ENCODE measurements at regions not wholly inside any gene's neighbourhood (a gene's known extent, or its start where the extent isn't known, plus 50 kb on each side); places are given as distances from the start of the nearest gene placed in this dataset.

GRCh38 chr2:79453918-79454317 lies 58.9 kb upstream of the CTNNA2 start:
- DNase-seq, result no peak

DNA sequence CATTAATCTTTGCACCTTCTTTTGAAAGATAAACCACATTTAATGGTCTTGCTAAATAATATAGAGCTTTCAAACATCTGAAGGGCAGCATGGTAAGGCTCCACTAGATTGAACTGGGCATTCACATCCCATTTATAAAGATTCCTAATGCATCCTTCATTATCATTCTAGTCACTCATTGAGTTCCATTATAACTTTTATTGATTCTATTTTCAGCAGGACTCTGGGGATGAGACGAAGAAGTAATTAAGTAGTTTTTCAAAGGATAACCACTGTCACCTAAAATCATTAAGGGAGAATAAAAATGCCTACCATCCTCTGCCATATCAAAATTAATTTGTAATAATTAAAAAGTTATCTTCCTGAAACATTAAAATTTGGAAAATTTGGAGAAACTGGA lies 60.2 kb upstream of the CTNNA2 start:
- no peak for DNase-seq

DNA sequence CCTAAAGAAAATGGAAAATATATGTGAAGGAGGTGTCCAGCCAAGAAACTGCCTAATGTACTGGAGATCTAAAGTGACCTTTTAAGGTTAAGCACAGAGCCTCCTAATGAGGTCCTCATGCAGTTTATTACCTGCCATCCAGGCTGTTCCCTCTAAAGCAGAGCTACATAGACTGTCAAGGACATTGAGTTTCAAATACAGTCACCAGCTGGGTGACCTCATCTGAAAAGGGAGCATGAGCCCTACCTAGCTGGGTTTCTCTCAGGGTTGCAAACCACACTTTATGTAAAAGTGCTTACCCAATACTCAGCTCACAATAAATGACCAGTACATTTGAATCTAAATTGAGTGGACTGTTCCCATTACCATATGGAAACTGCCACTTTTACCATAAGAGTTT lies 65.4 kb upstream of the CTNNA2 start:
- DNase-seq, result no peak

DNA sequence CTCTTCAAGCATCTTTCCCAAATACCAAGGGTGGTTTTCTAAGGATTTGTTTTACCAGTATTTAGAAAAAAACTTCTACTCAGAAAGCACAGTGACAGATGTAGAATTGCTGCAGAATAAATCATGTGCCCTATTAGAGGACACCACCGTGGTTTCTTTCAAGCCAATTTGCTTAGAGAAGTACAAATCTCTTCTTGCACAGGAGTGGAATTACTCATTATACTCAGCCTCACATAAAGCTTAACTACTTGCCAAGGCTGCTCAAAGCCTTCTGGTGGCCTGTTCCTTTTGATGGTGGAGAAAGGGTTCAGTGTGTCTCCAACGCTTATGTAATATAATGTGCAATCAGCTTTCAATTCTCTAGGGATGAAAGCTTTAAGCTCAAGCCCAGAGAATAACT lies 66.5 kb upstream of the CTNNA2 start:
- no peak for DNase-seq

- no peak for DNase-seq
These were observed 75.2 kb upstream of the CTNNA2 start for GRCh38 chr2:79437433-79438267.

- no peak for DNase-seq
These were observed 78.5 kb upstream of the CTNNA2 start for GRCh38 chr2:79434362-79434761.

- DNase-seq, result no peak
These were observed 80.1 kb upstream of the CTNNA2 start for GRCh38 chr2:79432731-79433146.

DNA sequence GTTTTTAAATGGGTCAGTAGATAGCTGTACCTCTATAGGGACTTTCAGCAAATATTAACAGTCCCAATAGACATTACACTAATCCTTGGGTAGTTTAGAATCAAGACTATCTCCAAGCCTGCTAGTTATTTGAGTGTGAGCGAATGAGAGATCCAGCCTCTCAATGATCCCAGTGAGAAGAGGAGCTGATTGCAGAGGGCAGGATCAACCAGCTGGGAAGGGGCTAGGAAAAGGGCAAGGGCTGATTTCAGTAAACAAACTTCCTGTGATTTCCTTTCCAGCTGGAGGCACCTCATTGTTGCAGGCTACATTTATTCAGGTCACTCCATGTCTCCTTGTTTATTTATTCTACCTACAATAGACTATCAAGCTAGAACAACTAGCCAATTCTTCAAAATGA lies 84.1 kb upstream of the CTNNA2 start:
- no peak for DNase-seq

DNA sequence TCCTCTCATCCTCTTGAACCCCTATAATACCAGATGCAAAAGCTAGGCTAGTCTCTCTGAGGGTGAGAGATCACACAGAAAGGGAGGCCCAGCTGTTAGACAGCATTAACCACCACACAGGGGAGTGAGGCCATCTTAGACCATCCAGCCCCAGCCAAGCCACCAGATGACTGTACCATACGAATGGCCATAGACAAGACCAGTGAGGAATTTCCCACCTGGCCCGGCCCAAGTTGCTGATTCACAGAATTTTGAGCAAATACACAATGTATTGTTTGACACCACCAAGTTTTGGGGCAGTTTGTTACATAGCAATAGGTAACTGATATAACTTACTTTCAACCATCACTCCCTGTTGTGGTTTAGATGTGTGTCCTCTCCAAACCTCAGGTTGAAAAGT lies 98.2 kb upstream of the CTNNA2 start:
- DNase-seq, result no peak

DNA sequence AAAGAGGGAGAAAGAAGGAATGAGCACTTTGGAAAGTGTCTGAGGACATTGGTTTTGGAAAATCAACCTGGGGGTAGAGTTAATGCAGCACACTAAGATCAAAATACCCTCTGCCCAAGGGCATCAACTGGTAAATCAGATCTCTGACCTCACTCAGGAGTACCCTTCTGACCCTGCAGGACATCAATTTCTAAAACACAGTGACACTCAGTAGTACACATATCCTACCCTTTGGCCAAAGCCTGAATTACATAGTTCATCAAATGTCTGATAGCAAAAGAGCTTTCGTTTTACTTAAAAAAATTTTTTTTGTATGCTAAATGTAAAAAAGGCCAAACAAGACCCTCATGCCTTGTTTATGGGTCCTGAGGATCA lies 118.4 kb upstream of the CTNNA2 start:
- no peak for DNase-seq

DNA sequence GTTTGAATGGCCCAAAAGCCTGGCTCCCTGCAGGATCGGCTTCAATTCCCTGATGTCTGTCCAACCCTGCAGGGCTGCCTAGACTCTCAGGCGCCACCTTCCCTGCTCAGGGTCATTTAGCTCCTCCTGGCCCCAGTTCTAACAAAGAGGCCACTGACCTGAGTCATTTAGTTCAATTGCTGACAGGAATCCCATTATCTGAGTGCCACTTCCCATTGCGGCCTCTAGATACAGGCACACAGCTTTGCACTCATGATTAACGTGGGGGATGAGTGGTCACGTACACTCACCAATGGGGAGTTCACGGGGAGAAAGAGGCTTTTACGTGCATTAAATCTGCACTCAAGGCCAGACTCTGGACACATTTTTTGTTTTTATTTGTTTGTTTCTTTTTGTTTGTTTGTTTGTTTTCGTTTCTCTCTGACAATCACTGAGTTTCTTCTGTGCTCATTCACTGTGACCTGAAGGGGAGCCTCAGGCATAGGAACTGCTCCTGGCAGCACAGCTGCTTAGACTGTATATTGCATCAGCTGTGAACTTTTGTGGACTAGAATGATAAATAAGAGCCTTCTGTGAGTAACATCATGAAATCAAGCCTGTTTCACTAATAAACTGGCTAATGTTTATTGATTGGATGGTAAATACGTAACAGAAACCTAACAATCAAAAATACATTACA lies 118.9 kb upstream of the CTNNA2 start:
- no peak for DNase-seq

DNA sequence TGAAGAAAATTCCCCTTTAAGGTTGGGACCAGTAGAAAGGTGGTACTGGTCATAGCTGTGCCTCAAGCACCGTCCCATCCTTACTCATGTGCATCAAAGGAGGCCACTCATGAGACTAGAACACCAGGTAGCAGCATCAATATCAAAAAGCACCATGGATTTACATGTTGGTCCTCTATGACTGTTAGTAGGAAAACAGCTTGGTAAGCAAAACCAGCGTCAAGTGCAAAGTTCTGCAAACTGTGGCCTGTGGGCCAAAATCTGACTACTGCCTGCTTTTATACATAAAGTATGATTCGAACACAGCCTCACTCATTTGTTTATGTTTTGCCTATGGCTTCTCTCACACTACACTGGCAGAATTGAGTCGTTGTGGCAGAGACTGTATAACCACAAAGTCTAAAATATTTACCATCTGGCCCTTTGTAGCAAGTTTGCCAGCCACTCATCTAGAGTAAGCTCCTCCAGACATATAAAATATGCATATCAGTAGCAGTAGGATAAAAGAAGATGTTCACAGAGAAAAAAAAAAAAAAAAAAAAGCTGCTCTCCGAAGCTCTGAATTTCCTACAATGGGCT lies 119.7 kb upstream of the CTNNA2 start:
- DNase-seq, result no peak

DNA sequence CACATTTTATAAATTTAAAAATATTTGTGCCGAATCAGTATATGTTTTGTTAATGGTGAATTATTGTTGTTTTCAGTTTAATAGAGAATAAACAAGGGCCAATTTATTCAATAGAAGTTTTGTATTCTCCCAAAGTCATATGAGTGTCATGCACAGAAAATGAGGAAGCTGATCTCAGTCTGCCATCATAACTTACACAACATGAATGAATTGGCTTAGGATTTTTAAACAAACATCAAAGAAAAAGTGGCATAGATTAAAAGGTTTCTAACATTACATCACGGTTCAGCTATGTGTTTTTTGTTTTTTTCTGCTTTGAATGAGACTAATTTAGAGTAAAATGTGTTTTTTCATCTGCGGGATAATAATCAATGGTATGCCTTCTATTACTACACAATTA lies 123.4 kb upstream of the CTNNA2 start:
- no peak for DNase-seq

- DNase-seq, result no peak
These were observed 124.8 kb upstream of the CTNNA2 start for GRCh38 chr2:79388024-79388423.

DNA sequence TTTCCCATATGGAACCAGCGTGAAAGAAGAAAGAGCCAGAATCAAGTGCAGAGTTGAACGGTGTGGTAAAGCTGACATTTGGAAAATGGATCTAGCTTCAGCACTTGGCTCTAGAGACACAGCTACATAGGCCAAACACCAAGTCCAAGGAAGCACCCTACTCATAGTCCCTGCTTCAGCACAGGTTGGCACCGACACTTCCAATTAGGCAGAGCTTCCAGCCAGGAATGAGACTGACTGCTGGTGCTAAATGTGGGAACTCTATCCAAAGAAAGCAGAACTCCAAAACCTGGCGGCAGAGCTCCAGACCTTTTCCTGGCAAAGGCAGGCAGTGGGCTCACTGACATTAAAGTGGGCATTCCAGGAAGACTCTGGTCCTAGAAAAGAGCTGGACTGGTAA lies 125.4 kb upstream of the CTNNA2 start:
- no peak for DNase-seq

DNA sequence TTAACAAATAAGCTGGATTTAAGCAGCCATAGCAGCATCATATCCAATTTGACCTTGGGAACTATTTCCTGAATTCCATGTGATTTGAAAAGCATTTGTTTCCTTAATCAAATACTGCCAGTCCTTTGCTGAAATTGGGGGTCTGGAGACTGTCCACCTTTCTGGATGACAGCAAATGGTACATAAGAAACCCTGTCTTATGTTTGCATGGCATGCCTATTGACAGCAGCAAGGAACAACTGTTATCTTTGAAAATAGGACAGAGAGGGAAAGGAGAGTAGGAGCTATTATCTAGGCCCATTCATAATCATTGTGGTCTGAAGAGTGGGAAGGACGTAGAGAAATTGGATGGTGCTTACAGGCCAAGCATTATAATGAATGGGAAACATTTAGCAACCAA lies 129.2 kb upstream of the CTNNA2 start:
- DNase-seq, result no peak

DNA sequence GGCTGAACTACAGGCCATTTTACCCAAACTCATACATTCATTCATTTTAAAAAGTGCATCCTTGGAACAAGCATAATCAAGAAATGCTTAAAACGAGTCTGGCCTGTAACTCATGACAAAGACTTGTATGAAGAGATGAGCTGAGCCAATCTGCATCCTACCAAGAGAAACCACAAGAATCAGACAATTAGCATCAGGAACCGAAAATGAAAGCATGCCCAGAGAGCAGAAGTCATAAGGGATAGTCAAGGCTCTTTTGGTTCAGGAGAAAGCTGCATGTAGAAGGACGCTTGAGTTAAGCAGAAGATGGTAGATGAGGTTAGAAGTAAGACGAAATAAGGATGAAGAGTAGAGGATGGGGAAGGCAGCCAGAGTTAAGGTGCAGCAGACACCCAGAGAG lies 137.0 kb upstream of the CTNNA2 start:
- DNase-seq, result no peak

- no peak for DNase-seq
These were observed 139.3 kb upstream of the CTNNA2 start for GRCh38 chr2:79373358-79374130.

DNA sequence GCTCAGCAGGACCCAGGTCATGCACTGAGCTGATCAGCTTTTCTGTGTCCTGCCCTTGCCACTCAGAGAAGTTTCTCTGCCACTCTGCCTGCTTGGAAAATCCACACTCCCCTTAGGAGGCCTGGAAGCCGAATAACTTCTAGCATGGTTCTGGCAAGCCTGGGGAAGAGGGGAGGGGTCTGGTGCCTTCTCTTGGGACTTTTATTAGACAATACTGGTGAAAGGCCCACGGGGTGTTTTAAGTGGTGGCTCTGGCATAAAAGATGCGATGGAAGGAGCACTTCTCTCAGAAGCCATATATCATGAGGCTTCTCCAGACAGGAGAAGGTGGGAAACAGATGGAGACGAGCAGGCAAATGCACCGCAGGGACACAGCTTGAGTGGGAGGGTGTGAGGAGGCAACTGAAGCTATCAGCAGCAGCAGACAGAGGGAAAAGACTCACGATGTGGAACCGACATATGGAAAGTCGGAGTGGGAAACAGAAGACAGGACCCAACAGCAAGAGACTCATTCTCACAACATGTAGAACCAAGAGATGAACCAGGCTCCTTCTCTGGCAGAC lies 141.8 kb upstream of the CTNNA2 start:
- DNase-seq, result no peak

DNA sequence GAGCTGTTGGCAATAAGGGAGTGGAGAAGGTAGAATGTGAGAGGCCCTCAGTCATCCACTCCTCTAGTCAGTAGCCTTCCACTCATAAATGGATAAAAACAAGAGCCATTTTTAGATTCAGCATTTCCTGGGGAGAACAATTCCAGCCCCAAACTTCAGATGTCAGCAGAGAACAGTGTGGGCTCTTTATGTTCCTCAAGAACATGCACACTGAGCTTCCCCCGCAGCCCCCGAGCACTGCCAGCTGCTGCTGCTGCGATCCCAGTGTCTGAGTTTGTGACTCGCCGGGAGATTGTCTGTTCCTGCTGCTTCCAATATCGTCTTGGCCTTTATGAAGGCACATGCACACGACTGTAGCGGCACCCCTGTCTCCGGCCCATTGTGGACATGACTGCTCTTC lies 143.7 kb upstream of the CTNNA2 start:
- DNase-seq, result no peak

DNA sequence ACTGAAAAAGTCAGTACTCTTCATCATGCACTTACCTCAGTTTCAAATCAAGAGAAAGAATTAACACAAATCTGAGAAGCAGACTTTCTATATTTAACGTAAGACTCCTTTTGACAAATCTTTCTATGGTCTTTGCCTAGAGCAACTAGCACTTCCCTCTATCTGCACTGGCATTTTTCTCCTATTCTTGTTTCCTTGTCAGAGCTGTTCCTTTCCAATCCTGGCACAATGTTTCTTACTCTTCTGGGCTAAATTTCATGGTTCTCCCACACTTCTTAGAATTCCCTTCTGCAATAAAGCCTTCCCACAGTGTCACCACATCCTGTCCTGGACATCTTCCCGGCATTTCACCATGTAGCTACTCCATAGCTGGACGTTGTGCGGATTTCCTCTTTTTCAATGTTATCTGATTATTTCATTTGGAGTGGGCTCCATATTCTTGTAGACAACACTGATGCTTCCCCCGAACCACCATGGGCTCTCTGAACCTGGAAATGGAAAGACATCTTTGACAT lies 144.7 kb upstream of the CTNNA2 start:
- DNase-seq, result no peak

GRCh38 chr2:79359419-79359818 lies 153.4 kb upstream of the CTNNA2 start:
- DNase-seq, result no peak

- no peak for DNase-seq
These were observed 157.3 kb upstream of the CTNNA2 start for GRCh38 chr2:79355569-79355968.
